GM23338 (cell line): ENCODE measurements at regions not wholly inside any gene's neighbourhood (a gene's known extent, or its start where the extent isn't known, plus 50 kb on each side); places are given as distances from the start of the nearest gene placed in this dataset.
"Not testable (repeated sequence)": the region's sequence is repeated elsewhere in the genome, so short reads cannot be mapped to it uniquely, and the experiment has no call there.

Source experiments
- CREB1 ChIP-seq: fragments of 250-450 bp; sonication (Bioruptor Pico); IDR thresholded peaks from 2 replicates; pipeline ENCODE4 v1.5.0; 2020; ENCODE audit warnings: low read depth, mild to moderate bottlenecking, moderate library complexity
- EZH2 ChIP-seq: fragments of 200-600 bp; sonication (generic); IDR thresholded peaks from one replicate; pipeline ENCODE4 v1.8.0; 2017; ENCODE audit warnings: antibody characterized with exemption, mild to moderate bottlenecking, low read depth; ENCODE audit not compliant: unreplicated experiment
- EZH2phosphoT487 ChIP-seq: fragments of 200-600 bp; sonication (generic); IDR thresholded peaks from one replicate; pipeline ENCODE4 v1.8.1; 2018; ENCODE audit warnings: antibody characterized with exemption; ENCODE audit not compliant: unreplicated experiment
- JUNB ChIP-seq: IDR thresholded peaks from one replicate; pipeline ENCODE4 v1.6.1; 2016; ENCODE audit warnings: antibody characterized with exemption; ENCODE audit not compliant: unreplicated experiment
- NANOG ChIP-seq: IDR thresholded peaks from 2 replicates; pipeline ENCODE4 v1.6.1; 2016; ENCODE audit warnings: antibody characterized with exemption, borderline replicate concordance
- POLR2AphosphoS5 ChIP-seq: IDR thresholded peaks from 2 replicates; pipeline ENCODE4 v1.6.1; 2016; ENCODE audit warnings: antibody characterized with exemption, low read depth
- STAT1 ChIP-seq: IDR thresholded peaks from one replicate; pipeline ENCODE4 v1.6.1; 2016; ENCODE audit warnings: antibody characterized with exemption; ENCODE audit not compliant: unreplicated experiment
- ZNF331 ChIP-seq: fragments of 250-450 bp; sonication (Bioruptor Pico); IDR thresholded peaks from 2 replicates; pipeline ENCODE4 v1.5.0; 2020; ENCODE audit warnings: low read depth, mild to moderate bottlenecking, moderate library complexity
- TF ChIP-seq, protein P1 (sequence below), 2 experiments: fragments of 200-600 bp in 1 of 2; sonication (generic) in 1 of 2; conservative IDR thresholded peaks; 2 replicates each; pipeline versions ENCODE4 v1.5.1 to v1.6.1; 2016 to 2017; ENCODE audit warnings: antibody characterized with exemption in 2 of 2, low read depth in 2 of 2, mild to moderate bottlenecking in 2 of 2, moderate library complexity in 1 of 2
- TF ChIP-seq, protein P2 (sequence below): IDR thresholded peaks from 2 replicates; pipeline ENCODE4 v1.6.1; 2016; ENCODE audit warnings: antibody characterized with exemption
- TF ChIP-seq, protein P3 (sequence below): IDR thresholded peaks from one replicate; pipeline ENCODE4 v1.6.1; 2018; ENCODE audit warnings: antibody characterized with exemption; ENCODE audit not compliant: unreplicated experiment
- TF ChIP-seq, protein P4 (sequence below): fragments of 250-450 bp; sonication (Bioruptor Pico); IDR thresholded peaks from 2 replicates; pipeline ENCODE4 v1.5.0; 2020; ENCODE audit warnings: mild to moderate bottlenecking, moderate library complexity

DNA sequence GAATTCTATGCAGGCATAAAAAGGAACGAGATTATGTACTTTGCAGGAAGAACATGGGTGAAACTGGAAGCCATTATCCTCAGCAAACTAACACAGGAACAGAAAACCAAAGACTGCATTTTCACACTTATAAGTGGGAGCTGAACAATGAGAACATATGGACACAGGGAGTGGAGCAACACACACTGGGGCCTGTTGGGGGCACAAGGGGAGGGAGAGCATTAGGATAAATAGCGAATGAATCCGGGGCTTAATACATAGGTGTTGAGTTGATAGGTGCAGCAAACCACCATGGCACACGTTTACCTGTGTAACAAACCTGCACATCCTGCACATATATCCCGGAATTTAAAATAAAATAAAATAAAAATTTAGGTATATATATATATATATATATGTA, 80.2 kb upstream of the ZFP42 start:
- TF ChIP-seq, protein P1, sequence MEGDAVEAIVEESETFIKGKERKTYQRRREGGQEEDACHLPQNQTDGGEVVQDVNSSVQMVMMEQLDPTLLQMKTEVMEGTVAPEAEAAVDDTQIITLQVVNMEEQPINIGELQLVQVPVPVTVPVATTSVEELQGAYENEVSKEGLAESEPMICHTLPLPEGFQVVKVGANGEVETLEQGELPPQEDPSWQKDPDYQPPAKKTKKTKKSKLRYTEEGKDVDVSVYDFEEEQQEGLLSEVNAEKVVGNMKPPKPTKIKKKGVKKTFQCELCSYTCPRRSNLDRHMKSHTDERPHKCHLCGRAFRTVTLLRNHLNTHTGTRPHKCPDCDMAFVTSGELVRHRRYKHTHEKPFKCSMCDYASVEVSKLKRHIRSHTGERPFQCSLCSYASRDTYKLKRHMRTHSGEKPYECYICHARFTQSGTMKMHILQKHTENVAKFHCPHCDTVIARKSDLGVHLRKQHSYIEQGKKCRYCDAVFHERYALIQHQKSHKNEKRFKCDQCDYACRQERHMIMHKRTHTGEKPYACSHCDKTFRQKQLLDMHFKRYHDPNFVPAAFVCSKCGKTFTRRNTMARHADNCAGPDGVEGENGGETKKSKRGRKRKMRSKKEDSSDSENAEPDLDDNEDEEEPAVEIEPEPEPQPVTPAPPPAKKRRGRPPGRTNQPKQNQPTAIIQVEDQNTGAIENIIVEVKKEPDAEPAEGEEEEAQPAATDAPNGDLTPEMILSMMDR (conservative IDR thresholded peaks at IDR 0.05; ENCODE audit: low read depth in 2 of 2), result peak; percentile 64 to 65
- TF ChIP-seq, protein P2, sequence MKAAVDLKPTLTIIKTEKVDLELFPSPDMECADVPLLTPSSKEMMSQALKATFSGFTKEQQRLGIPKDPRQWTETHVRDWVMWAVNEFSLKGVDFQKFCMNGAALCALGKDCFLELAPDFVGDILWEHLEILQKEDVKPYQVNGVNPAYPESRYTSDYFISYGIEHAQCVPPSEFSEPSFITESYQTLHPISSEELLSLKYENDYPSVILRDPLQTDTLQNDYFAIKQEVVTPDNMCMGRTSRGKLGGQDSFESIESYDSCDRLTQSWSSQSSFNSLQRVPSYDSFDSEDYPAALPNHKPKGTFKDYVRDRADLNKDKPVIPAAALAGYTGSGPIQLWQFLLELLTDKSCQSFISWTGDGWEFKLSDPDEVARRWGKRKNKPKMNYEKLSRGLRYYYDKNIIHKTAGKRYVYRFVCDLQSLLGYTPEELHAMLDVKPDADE, result not testable (repeated sequence)
- TF ChIP-seq EZH2; NANOG; POLR2AphosphoS5; EZH2phosphoT487; CREB1 (CRISPR knock-in tag); ZNF331 (CRISPR knock-in tag); JUNB; STAT1: not testable (repeated sequence)
- TF ChIP-seq, protein P3, sequence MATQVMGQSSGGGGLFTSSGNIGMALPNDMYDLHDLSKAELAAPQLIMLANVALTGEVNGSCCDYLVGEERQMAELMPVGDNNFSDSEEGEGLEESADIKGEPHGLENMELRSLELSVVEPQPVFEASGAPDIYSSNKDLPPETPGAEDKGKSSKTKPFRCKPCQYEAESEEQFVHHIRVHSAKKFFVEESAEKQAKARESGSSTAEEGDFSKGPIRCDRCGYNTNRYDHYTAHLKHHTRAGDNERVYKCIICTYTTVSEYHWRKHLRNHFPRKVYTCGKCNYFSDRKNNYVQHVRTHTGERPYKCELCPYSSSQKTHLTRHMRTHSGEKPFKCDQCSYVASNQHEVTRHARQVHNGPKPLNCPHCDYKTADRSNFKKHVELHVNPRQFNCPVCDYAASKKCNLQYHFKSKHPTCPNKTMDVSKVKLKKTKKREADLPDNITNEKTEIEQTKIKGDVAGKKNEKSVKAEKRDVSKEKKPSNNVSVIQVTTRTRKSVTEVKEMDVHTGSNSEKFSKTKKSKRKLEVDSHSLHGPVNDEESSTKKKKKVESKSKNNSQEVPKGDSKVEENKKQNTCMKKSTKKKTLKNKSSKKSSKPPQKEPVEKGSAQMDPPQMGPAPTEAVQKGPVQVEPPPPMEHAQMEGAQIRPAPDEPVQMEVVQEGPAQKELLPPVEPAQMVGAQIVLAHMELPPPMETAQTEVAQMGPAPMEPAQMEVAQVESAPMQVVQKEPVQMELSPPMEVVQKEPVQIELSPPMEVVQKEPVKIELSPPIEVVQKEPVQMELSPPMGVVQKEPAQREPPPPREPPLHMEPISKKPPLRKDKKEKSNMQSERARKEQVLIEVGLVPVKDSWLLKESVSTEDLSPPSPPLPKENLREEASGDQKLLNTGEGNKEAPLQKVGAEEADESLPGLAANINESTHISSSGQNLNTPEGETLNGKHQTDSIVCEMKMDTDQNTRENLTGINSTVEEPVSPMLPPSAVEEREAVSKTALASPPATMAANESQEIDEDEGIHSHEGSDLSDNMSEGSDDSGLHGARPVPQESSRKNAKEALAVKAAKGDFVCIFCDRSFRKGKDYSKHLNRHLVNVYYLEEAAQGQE, result not testable (repeated sequence)
- TF ChIP-seq, protein P4, sequence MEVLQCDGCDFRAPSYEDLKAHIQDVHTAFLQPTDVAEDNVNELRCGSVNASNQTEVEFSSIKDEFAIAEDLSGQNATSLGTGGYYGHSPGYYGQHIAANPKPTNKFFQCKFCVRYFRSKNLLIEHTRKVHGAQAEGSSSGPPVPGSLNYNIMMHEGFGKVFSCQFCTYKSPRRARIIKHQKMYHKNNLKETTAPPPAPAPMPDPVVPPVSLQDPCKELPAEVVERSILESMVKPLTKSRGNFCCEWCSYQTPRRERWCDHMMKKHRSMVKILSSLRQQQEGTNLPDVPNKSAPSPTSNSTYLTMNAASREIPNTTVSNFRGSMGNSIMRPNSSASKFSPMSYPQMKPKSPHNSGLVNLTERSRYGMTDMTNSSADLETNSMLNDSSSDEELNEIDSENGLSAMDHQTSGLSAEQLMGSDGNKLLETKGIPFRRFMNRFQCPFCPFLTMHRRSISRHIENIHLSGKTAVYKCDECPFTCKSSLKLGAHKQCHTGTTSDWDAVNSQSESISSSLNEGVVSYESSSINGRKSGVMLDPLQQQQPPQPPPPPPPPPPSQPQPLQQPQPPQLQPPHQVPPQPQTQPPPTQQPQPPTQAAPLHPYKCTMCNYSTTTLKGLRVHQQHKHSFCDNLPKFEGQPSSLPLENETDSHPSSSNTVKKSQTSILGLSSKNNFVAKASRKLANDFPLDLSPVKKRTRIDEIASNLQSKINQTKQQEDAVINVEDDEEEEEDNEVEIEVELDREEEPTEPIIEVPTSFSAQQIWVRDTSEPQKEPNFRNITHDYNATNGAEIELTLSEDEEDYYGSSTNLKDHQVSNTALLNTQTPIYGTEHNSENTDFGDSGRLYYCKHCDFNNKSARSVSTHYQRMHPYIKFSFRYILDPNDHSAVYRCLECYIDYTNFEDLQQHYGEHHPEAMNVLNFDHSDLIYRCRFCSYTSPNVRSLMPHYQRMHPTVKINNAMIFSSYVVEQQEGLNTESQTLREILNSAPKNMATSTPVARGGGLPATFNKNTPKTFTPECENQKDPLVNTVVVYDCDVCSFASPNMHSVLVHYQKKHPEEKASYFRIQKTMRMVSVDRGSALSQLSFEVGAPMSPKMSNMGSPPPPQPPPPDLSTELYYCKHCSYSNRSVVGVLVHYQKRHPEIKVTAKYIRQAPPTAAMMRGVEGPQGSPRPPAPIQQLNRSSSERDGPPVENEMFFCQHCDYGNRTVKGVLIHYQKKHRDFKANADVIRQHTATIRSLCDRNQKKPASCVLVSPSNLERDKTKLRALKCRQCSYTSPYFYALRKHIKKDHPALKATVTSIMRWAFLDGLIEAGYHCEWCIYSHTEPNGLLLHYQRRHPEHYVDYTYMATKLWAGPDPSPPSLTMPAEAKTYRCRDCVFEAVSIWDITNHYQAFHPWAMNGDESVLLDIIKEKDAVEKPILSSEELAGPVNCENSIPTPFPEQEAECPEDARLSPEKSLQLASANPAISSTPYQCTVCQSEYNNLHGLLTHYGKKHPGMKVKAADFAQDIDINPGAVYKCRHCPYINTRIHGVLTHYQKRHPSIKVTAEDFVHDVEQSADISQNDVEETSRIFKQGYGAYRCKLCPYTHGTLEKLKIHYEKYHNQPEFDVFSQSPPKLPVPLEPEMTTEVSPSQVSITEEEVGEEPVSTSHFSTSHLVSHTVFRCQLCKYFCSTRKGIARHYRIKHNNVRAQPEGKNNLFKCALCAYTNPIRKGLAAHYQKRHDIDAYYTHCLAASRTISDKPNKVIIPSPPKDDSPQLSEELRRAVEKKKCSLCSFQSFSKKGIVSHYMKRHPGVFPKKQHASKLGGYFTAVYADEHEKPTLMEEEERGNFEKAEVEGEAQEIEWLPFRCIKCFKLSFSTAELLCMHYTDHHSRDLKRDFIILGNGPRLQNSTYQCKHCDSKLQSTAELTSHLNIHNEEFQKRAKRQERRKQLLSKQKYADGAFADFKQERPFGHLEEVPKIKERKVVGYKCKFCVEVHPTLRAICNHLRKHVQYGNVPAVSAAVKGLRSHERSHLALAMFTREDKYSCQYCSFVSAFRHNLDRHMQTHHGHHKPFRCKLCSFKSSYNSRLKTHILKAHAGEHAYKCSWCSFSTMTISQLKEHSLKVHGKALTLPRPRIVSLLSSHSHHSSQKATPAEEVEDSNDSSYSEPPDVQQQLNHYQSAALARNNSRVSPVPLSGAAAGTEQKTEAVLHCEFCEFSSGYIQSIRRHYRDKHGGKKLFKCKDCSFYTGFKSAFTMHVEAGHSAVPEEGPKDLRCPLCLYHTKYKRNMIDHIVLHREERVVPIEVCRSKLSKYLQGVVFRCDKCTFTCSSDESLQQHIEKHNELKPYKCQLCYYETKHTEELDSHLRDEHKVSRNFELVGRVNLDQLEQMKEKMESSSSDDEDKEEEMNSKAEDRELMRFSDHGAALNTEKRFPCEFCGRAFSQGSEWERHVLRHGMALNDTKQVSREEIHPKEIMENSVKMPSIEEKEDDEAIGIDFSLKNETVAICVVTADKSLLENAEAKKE, result not testable (repeated sequence)
